Fibroblast of lung (primary cell): ENCODE measurements at regions not wholly inside any gene's neighbourhood (a gene's known extent, or its start where the extent isn't known, plus 50 kb on each side); places are given as distances from the start of the nearest gene placed in this dataset.

ENCODE experiments used
- EZH2 ChIP-seq: IDR thresholded peaks from 2 replicates; pipeline ENCODE4 v1.5.1; 2012; ENCODE audit warnings: low read length, control low read depth, mild to moderate bottlenecking; ENCODE audit errors: missing control alignments
- TF ChIP-seq, protein P1 (sequence below), 2 donors: IDR thresholded peaks in 1 of 2; conservative IDR thresholded peaks in 1 of 2; 1 replicate in 1 of 2; 2 replicates in 1 of 2; pipeline ENCODE4 v1.5.1; 2011 to 2012; ENCODE audit warnings: low read length in 2 of 2, control low read depth in 1 of 2, inconsistent platforms in 1 of 2, low read depth in 1 of 2, mild to moderate bottlenecking in 1 of 2

DNA sequence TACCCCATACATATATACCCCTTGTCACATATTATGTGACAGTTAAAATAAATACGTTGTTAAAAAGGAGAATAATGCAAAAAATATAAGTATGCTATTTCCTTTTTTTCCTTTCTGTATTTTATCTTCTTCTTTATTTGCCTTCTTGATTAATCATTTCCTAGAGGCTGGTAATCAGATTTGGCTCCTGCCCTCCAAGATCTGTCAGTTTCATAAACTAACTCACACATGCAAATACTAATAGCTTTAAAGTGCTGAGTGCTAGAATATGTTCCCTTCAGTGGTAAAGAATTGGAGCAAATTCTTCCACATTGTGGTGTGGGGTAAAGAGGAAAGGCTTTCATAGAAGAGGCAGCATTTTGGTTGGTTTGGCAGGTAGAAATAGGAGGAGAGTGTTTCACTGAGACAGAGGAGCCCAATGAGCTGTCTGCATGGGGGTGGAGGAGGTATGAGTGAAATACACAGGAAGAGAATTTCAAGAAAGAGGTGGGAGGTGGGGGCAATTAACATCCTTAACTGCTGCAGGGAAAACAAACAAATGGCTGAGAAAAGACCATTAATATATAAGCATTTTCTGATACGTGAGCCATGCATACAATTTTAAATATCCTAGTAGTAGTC is 523.9 kb downstream of the BMP2 start:
- no peak for TF ChIP-seq EZH2
- TF ChIP-seq, protein P1, sequence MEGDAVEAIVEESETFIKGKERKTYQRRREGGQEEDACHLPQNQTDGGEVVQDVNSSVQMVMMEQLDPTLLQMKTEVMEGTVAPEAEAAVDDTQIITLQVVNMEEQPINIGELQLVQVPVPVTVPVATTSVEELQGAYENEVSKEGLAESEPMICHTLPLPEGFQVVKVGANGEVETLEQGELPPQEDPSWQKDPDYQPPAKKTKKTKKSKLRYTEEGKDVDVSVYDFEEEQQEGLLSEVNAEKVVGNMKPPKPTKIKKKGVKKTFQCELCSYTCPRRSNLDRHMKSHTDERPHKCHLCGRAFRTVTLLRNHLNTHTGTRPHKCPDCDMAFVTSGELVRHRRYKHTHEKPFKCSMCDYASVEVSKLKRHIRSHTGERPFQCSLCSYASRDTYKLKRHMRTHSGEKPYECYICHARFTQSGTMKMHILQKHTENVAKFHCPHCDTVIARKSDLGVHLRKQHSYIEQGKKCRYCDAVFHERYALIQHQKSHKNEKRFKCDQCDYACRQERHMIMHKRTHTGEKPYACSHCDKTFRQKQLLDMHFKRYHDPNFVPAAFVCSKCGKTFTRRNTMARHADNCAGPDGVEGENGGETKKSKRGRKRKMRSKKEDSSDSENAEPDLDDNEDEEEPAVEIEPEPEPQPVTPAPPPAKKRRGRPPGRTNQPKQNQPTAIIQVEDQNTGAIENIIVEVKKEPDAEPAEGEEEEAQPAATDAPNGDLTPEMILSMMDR (conservative IDR thresholded peaks at IDR 0.05 in 1 of 2, IDR thresholded peaks at IDR 0.05 in 1 of 2; ENCODE audit: low read depth in 1 of 2, low read length in 2 of 2), result no peak
